Peyer's patch (tissue), 4 donors: ENCODE measurements at regions not wholly inside any gene's neighbourhood (a gene's known extent, or its start where the extent isn't known, plus 50 kb on each side); places are given as distances from the start of the nearest gene placed in this dataset.

Experiments used
- CTCF ChIP-seq, 6 experiments: fragments of 450-650 bp in 4 of 6; fragments of 200-600 bp in 2 of 6; sonication (generic) in 1 of 6; IDR thresholded peaks; one replicate each; pipeline ENCODE4 v1.5.1; 2017 to 2019; ENCODE audit warnings: antibody characterized with exemption in 6 of 6, mild to moderate bottlenecking in 3 of 6, moderate library complexity in 1 of 6
- POLR2A ChIP-seq, 2 donors: fragments of 450-650 bp; IDR thresholded peaks; one replicate each; pipeline ENCODE4 v1.5.1; 2017; ENCODE audit warnings: antibody characterized with exemption in 2 of 2, mild to moderate bottlenecking in 2 of 2, moderate library complexity in 2 of 2

- TF ChIP-seq POLR2A (IDR thresholded peaks at IDR 0.05), result no peak
- TF ChIP-seq CTCF (IDR thresholded peaks at IDR 0.05), result no peak
Measured at GRCh38 chr18:27824841-27825681, 351.9 kb downstream of the CDH2 start.
